ENCODE measurements at regions not wholly inside any gene's neighbourhood (a gene's known extent, or its start where the extent isn't known, plus 50 kb on each side); places are given as distances from the start of the nearest gene placed in this dataset.

GRCh38 chr1:4033713-4034112, 133.6 kb upstream of the C1orf174 start:
- Mint-ChIP-seq H3K4me1 (peaks cover 28% of the 10 kb centered on the region), H3K4me3 (no peak overlapping the region), H3K27ac (no peak overlapping the region), H3K27me3 (peaks cover 9% of the 10 kb centered on the region), H3K9me3 (peaks cover 12% of the 10 kb centered on the region), H3K36me3 (no peaks in the 10 kb centered on the region)
- ATAC-seq, result no peak

- H3K27ac Mint-ChIP-seq, result no peak overlapping the region
- H3K4me1 Mint-ChIP-seq, result peaks cover 21% of the 10 kb centered on the region
- H3K4me3 Mint-ChIP-seq, result no peak overlapping the region
- H3K9me3 Mint-ChIP-seq, result peaks cover 12% of the 10 kb centered on the region
- H3K36me3 Mint-ChIP-seq, result no peaks in the 10 kb centered on the region
- no peak for ATAC-seq
- peaks cover 9% of the 10 kb centered on the region for H3K27me3 Mint-ChIP-seq
These were observed 134.3 kb upstream of the C1orf174 start for GRCh38 chr1:4034318-4034887.

GRCh38 chr1:4044967-4045366, 144.9 kb upstream of the C1orf174 start:
- Mint-ChIP-seq H3K4me3 (no peak overlapping the region), H3K4me1 (peaks cover 55% of the 10 kb centered on the region), H3K9me3 (peaks cover 3% of the 10 kb centered on the region), H3K27me3 (peaks cover 10% of the 10 kb centered on the region), H3K27ac (peak overlapping the region; percentile 53), H3K36me3 (no peaks in the 10 kb centered on the region)
- ATAC-seq, result peak; percentile 80

- H3K36me3 Mint-ChIP-seq, result no peaks in the 10 kb centered on the region
- H3K27ac Mint-ChIP-seq, result no peak overlapping the region
- H3K27me3 Mint-ChIP-seq, result peaks cover 14% of the 10 kb centered on the region
- H3K4me3 Mint-ChIP-seq, result no peak overlapping the region
- H3K4me1 Mint-ChIP-seq, result peaks cover 58% of the 10 kb centered on the region
- H3K9me3 Mint-ChIP-seq, result peaks cover 3% of the 10 kb centered on the region
- ATAC-seq, result no peak
These were observed 145.4 kb upstream of the C1orf174 start for GRCh38 chr1:4045397-4046010.

- H3K4me3 Mint-ChIP-seq, result peak overlapping the region; percentile 13
- H3K9me3 Mint-ChIP-seq, result no peaks in the 10 kb centered on the region
- H3K27me3 Mint-ChIP-seq, result peaks cover 14% of the 10 kb centered on the region
- peak; percentile 61 for ATAC-seq
- H3K27ac Mint-ChIP-seq, result peak overlapping the region; percentile 55
- peaks cover 58% of the 10 kb centered on the region for H3K4me1 Mint-ChIP-seq
- no peaks in the 10 kb centered on the region for H3K36me3 Mint-ChIP-seq
These were observed 146.9 kb upstream of the C1orf174 start for GRCh38 chr1:4046836-4047461.

GRCh38 chr1:4047666-4048065, 147.6 kb upstream of the C1orf174 start:
- Mint-ChIP-seq H3K27me3 (peaks cover 18% of the 10 kb centered on the region), H3K9me3 (no peaks in the 10 kb centered on the region), H3K4me3 (no peak overlapping the region), H3K36me3 (no peaks in the 10 kb centered on the region), H3K4me1 (peaks cover 58% of the 10 kb centered on the region), H3K27ac (peak overlapping the region; percentile 55)
- ATAC-seq, result no peak

GRCh38 chr1:4048076-4048475, 148.0 kb upstream of the C1orf174 start:
- Mint-ChIP-seq H3K4me1 (peaks cover 61% of the 10 kb centered on the region), H3K27me3 (peaks cover 22% of the 10 kb centered on the region), H3K9me3 (no peaks in the 10 kb centered on the region), H3K4me3 (no peak overlapping the region), H3K27ac (peak overlapping the region; percentile 55), H3K36me3 (no peaks in the 10 kb centered on the region)
- ATAC-seq, result no peak

- H3K27ac Mint-ChIP-seq, result peak overlapping the region; percentile 12
- no peaks in the 10 kb centered on the region for H3K36me3 Mint-ChIP-seq
- H3K4me1 Mint-ChIP-seq, result peaks cover 57% of the 10 kb centered on the region
- no peak for ATAC-seq
- no peaks in the 10 kb centered on the region for H3K9me3 Mint-ChIP-seq
- peaks cover 28% of the 10 kb centered on the region for H3K27me3 Mint-ChIP-seq
- no peak overlapping the region for H3K4me3 Mint-ChIP-seq
These were observed 148.8 kb upstream of the C1orf174 start for GRCh38 chr1:4048921-4049320.

GRCh38 chr1:4050998-4051397, 150.9 kb upstream of the C1orf174 start:
- Mint-ChIP-seq H3K36me3 (no peaks in the 10 kb centered on the region), H3K4me1 (peaks cover 38% of the 10 kb centered on the region), H3K4me3 (no peak overlapping the region), H3K27ac (no peak overlapping the region), H3K9me3 (no peaks in the 10 kb centered on the region), H3K27me3 (peaks cover 36% of the 10 kb centered on the region)
- no peak for ATAC-seq

GRCh38 chr1:4052657-4053056, 152.6 kb upstream of the C1orf174 start:
- Mint-ChIP-seq H3K9me3 (no peaks in the 10 kb centered on the region), H3K36me3 (no peaks in the 10 kb centered on the region), H3K27ac (no peak overlapping the region), H3K27me3 (peaks cover 36% of the 10 kb centered on the region), H3K4me1 (peaks cover 21% of the 10 kb centered on the region), H3K4me3 (no peak overlapping the region)
- ATAC-seq, result no peak

- Mint-ChIP-seq H3K4me3 (no peak overlapping the region), H3K27me3 (peaks cover 36% of the 10 kb centered on the region)
- ATAC-seq, result no peak
These were observed 153.2 kb upstream of the C1orf174 start for GRCh38 chr1:4053160-4053748.

GRCh38 chr1:4053774-4054173, 153.7 kb upstream of the C1orf174 start:
- no peak for ATAC-seq
- no peak overlapping the region for H3K4me3 Mint-ChIP-seq
- H3K9me3 Mint-ChIP-seq, result no peaks in the 10 kb centered on the region
- peaks cover 16% of the 10 kb centered on the region for H3K4me1 Mint-ChIP-seq
- H3K27ac Mint-ChIP-seq, result no peak overlapping the region
- H3K27me3 Mint-ChIP-seq, result peaks cover 36% of the 10 kb centered on the region
- no peaks in the 10 kb centered on the region for H3K36me3 Mint-ChIP-seq

More at GRCh38 chr1:4053160-4053748, 153.2 kb upstream of the C1orf174 start:
- Mint-ChIP-seq H3K9me3 (no peaks in the 10 kb centered on the region), H3K36me3 (no peaks in the 10 kb centered on the region), H3K4me1 (peaks cover 16% of the 10 kb centered on the region), H3K27ac (no peak overlapping the region)

- H3K36me3 Mint-ChIP-seq, result no peaks in the 10 kb centered on the region
- no peak overlapping the region for H3K4me3 Mint-ChIP-seq
- peaks cover 4% of the 10 kb centered on the region for H3K4me1 Mint-ChIP-seq
- peaks cover 22% of the 10 kb centered on the region for H3K27me3 Mint-ChIP-seq
- no peak for ATAC-seq
- no peak overlapping the region for H3K27ac Mint-ChIP-seq
- no peaks in the 10 kb centered on the region for H3K9me3 Mint-ChIP-seq
These were observed 155.4 kb upstream of the C1orf174 start for GRCh38 chr1:4055294-4055967.

GRCh38 chr1:4056422-4056821, 156.3 kb upstream of the C1orf174 start:
- H3K27ac Mint-ChIP-seq, result no peak overlapping the region
- ATAC-seq, result no peak
- peaks cover 4% of the 10 kb centered on the region for H3K4me1 Mint-ChIP-seq
- H3K4me3 Mint-ChIP-seq, result no peak overlapping the region
- no peaks in the 10 kb centered on the region for H3K36me3 Mint-ChIP-seq
- no peaks in the 10 kb centered on the region for H3K9me3 Mint-ChIP-seq
- H3K27me3 Mint-ChIP-seq, result peaks cover 22% of the 10 kb centered on the region

GRCh38 chr1:4056989-4057388, 156.9 kb upstream of the C1orf174 start:
- H3K27me3 Mint-ChIP-seq, result peaks cover 22% of the 10 kb centered on the region
- no peaks in the 10 kb centered on the region for H3K36me3 Mint-ChIP-seq
- H3K4me3 Mint-ChIP-seq, result no peak overlapping the region
- H3K27ac Mint-ChIP-seq, result no peak overlapping the region
- peaks cover 4% of the 10 kb centered on the region for H3K4me1 Mint-ChIP-seq
- no peaks in the 10 kb centered on the region for H3K9me3 Mint-ChIP-seq
- no peak for ATAC-seq

Measured in stimulated activated memory B cell treated with anti-CD40 and anti-IgM and Interleukin-4, amounts not matched to agents 10 μg/mL and 1 μg/mL and 100 μg/mL, for 72 hours (primary cell).